Mesothelial cell of epicardium (in vitro differentiated cells): ENCODE measurements at regions not wholly inside any gene's neighbourhood (a gene's known extent, or its start where the extent isn't known, plus 50 kb on each side); places are given as distances from the start of the nearest gene placed in this dataset.

Experiments
- DNase-seq, 2 experiments: peaks; one replicate each; pipeline ENCODE4 v3.0.0; 2021; ENCODE audit warnings: low spot score in 2 of 2; ENCODE audit not compliant: unreplicated experiment in 2 of 2
- H3K27ac Mint-ChIP-seq: 2 replicates; pipeline ENCODE4 v1.8.0; 2021; ENCODE audit warnings: mixed read lengths
- H3K27me3 Mint-ChIP-seq: 2 replicates; pipeline ENCODE4 v1.8.0; 2021; ENCODE audit warnings: low read depth, mixed read lengths
- H3K36me3 Mint-ChIP-seq: 2 replicates; pipeline ENCODE4 v1.8.0; 2021; ENCODE audit warnings: mixed read lengths
- H3K4me1 Mint-ChIP-seq: 2 replicates; pipeline ENCODE4 v1.8.0; 2021; ENCODE audit warnings: mixed read lengths
- H3K4me3 Mint-ChIP-seq: 2 replicates; pipeline ENCODE4 v1.8.0; 2021; ENCODE audit warnings: mild to moderate bottlenecking, moderate library complexity, mixed read lengths
- H3K9me3 Mint-ChIP-seq: 2 replicates; pipeline ENCODE4 v1.8.0; 2021; ENCODE audit warnings: mixed read lengths
- CTCF ChIP-seq: fragments of 200-600 bp; sonication (generic); IDR thresholded peaks from one replicate; pipeline ENCODE4 v1.5.0; 2021; ENCODE audit warnings: antibody characterized with exemption; ENCODE audit not compliant: unreplicated experiment

- no peaks in the 10 kb centered on the region for H3K9me3 Mint-ChIP-seq
- no peak overlapping the region for H3K27ac Mint-ChIP-seq
- H3K36me3 Mint-ChIP-seq, result no peaks in the 10 kb centered on the region
- peaks cover 57% of the 10 kb centered on the region for H3K27me3 Mint-ChIP-seq
- no peak overlapping the region for H3K4me3 Mint-ChIP-seq
- TF ChIP-seq CTCF, result no peak
- peaks cover 2% of the 10 kb centered on the region for H3K4me1 Mint-ChIP-seq
- no peak for DNase-seq
Observed at GRCh38 chr17:77807746-77808441, 150.6 kb upstream of the TNRC6C start.

GRCh38 chr17:77808686-77809425 is 149.6 kb upstream of the TNRC6C start:
- Mint-ChIP-seq H3K27ac (no peak overlapping the region), H3K9me3 (no peaks in the 10 kb centered on the region), H3K4me1 (no peaks in the 10 kb centered on the region), H3K36me3 (no peaks in the 10 kb centered on the region), H3K4me3 (no peak overlapping the region), H3K27me3 (peaks cover 53% of the 10 kb centered on the region)
- no peak for TF ChIP-seq CTCF
- DNase-seq, result no peak

- Mint-ChIP-seq H3K4me1 (no peaks in the 10 kb centered on the region), H3K4me3 (no peak overlapping the region), H3K27me3 (peaks cover 46% of the 10 kb centered on the region), H3K27ac (no peak overlapping the region), H3K9me3 (no peaks in the 10 kb centered on the region), H3K36me3 (no peaks in the 10 kb centered on the region)
- no peak for DNase-seq
- TF ChIP-seq CTCF, result no peak
Observed at GRCh38 chr17:77809814-77810213, 148.7 kb upstream of the TNRC6C start.

GRCh38 chr17:77810536-77810935 is 148.0 kb upstream of the TNRC6C start:
- peaks cover 42% of the 10 kb centered on the region for H3K27me3 Mint-ChIP-seq
- H3K27ac Mint-ChIP-seq, result no peak overlapping the region
- DNase-seq, result no peak
- H3K4me3 Mint-ChIP-seq, result no peak overlapping the region
- TF ChIP-seq CTCF, result no peak
- no peaks in the 10 kb centered on the region for H3K36me3 Mint-ChIP-seq
- H3K4me1 Mint-ChIP-seq, result no peaks in the 10 kb centered on the region
- H3K9me3 Mint-ChIP-seq, result no peaks in the 10 kb centered on the region

GRCh38 chr17:77811521-77811920 is 147.0 kb upstream of the TNRC6C start:
- Mint-ChIP-seq H3K4me3 (no peak overlapping the region), H3K4me1 (no peaks in the 10 kb centered on the region), H3K36me3 (no peaks in the 10 kb centered on the region), H3K27me3 (peaks cover 37% of the 10 kb centered on the region), H3K9me3 (no peaks in the 10 kb centered on the region), H3K27ac (no peak overlapping the region)
- TF ChIP-seq CTCF, result no peak
- DNase-seq, result no peak
